NT2/D1 (cell line): ENCODE measurements at regions not wholly inside any gene's neighbourhood (a gene's known extent, or its start where the extent isn't known, plus 50 kb on each side); places are given as distances from the start of the nearest gene placed in this dataset.

ENCODE experiments used
- SUZ12 ChIP-seq: IDR thresholded peaks from 2 replicates; pipeline ENCODE4 v1.6.1; 2011; ENCODE audit not compliant: insufficient read length, insufficient read depth; ENCODE audit errors: extremely low read depth
- ZNF274 ChIP-seq: IDR thresholded peaks from 2 replicates; pipeline ENCODE4 v1.6.1; 2011; ENCODE audit warnings: mild to moderate bottlenecking, low read depth, low read length

GRCh38 chr12:33310471-33310870 lies 129.1 kb downstream of the SYT10 start:
- no peak for TF ChIP-seq SUZ12
- no peak for TF ChIP-seq ZNF274
